HS-5 (cell line): ENCODE measurements at regions not wholly inside any gene's neighbourhood (a gene's known extent, or its start where the extent isn't known, plus 50 kb on each side); places are given as distances from the start of the nearest gene placed in this dataset.
"Not testable (repeated sequence)": the region's sequence is repeated elsewhere in the genome, so short reads cannot be mapped to it uniquely, and the experiment has no call there.

Experiments
- DNase-seq: peaks from one replicate; pipeline ENCODE4 v3.0.0-alpha.2; 2012; ENCODE audit warnings: low read depth

- DNase-seq: no peak
Observed at GRCh38 chr4:20196476-20196875, 55.2 kb upstream of the SLIT2 start.

GRCh38 chr4:20195071-20195885 lies 56.4 kb upstream of the SLIT2 start:
- peak; percentile 86 for DNase-seq

- peak; percentile 84 for DNase-seq
Observed at GRCh38 chr4:20194123-20195013, 57.3 kb upstream of the SLIT2 start.

GRCh38 chr4:20193141-20193936 lies 58.4 kb upstream of the SLIT2 start:
- no peak for DNase-seq

GRCh38 chr4:20192736-20193135 lies 59.0 kb upstream of the SLIT2 start:
- DNase-seq: no peak

- DNase-seq: no peak
Observed at GRCh38 chr4:20185103-20185502, 66.6 kb upstream of the SLIT2 start.

GRCh38 chr4:20183131-20183530 lies 68.6 kb upstream of the SLIT2 start:
- DNase-seq: not testable (repeated sequence)

GRCh38 chr4:20181926-20182325 lies 69.8 kb upstream of the SLIT2 start:
- DNase-seq: no peak

- DNase-seq: no peak
Observed at GRCh38 chr4:20180509-20180908, 71.2 kb upstream of the SLIT2 start.

- no peak for DNase-seq
Observed at GRCh38 chr4:20178902-20179576, 72.7 kb upstream of the SLIT2 start.

GRCh38 chr4:20176881-20177280 lies 74.8 kb upstream of the SLIT2 start:
- no peak for DNase-seq

GRCh38 chr4:20172070-20172760 lies 79.5 kb upstream of the SLIT2 start:
- no peak for DNase-seq

- no peak for DNase-seq
Observed at GRCh38 chr4:20166544-20166943, 85.2 kb upstream of the SLIT2 start.

GRCh38 chr4:20159516-20159915 lies 92.2 kb upstream of the SLIT2 start:
- no peak for DNase-seq

- no peak for DNase-seq
Observed at GRCh38 chr4:20158195-20158594, 93.5 kb upstream of the SLIT2 start.

- DNase-seq: no peak
Observed at GRCh38 chr4:20151436-20151835, 100.3 kb upstream of the SLIT2 start.

- DNase-seq: not testable (repeated sequence)
Observed at GRCh38 chr4:20149143-20149542, 102.6 kb upstream of the SLIT2 start.

GRCh38 chr4:20137176-20137575 lies 114.5 kb upstream of the SLIT2 start:
- no peak for DNase-seq

- DNase-seq: peak; percentile 20
Observed at GRCh38 chr4:20127626-20128025, 124.1 kb upstream of the SLIT2 start.

GRCh38 chr4:20126906-20127305 lies 124.8 kb upstream of the SLIT2 start:
- peak; percentile 72 for DNase-seq
